ENCODE measurements at regions not wholly inside any gene's neighbourhood (a gene's known extent, or its start where the extent isn't known, plus 50 kb on each side); places are given as distances from the start of the nearest gene placed in this dataset.

- Histone ChIP-seq H2BK20ac (ENCODE audit: low read depth, low read length, poor library complexity, severe bottlenecking) (no peak overlapping the region), H3K9ac (ENCODE audit: extremely low read depth, insufficient read length, low read length) (no peak overlapping the region), H2BK5ac (ENCODE audit: insufficient read length, low read length) (no peak overlapping the region), H3K4ac (ENCODE audit: low read depth, low read length) (no peak overlapping the region), H3K23me2 (ENCODE audit: insufficient read length, low read depth, low read length, poor library complexity, severe bottlenecking) (no peaks in the 10 kb centered on the region), H3K27ac (ENCODE audit: insufficient read length, low read depth, low read length) (no peak overlapping the region), H4K8ac (replicated peaks; ENCODE audit: insufficient read length, low read depth, low read length) (no peak overlapping the region), H2AFZ (ENCODE audit: low read length) (no peak overlapping the region), H2AK5ac (ENCODE audit: insufficient read length, low read length) (no peak overlapping the region), H3K14ac (ENCODE audit: insufficient read depth, low read length) (no peak overlapping the region), H2BK12ac (ENCODE audit: insufficient read length, low read depth, low read length) (no peak overlapping the region), H3K18ac (ENCODE audit: insufficient read length, low read depth, low read length) (no peak overlapping the region), H2BK120ac (ENCODE audit: low read depth, low read length, poor library complexity, severe bottlenecking) (no peak overlapping the region), H3K27me3 (ENCODE audit: insufficient read depth, low read length) (no peaks in the 10 kb centered on the region), H3K9me3 (ENCODE audit: control insufficient read depth, low read depth, low read length) (peaks cover 4% of the 10 kb centered on the region), H3K4me1 (ENCODE audit: insufficient read depth, low read length) (no peaks in the 10 kb centered on the region), H3K56ac (ENCODE audit: insufficient read length, low read depth, low read length) (no peak overlapping the region), H4K5ac (ENCODE audit: insufficient read length, low read depth, low read length) (no peak overlapping the region), H4K20me1 (ENCODE audit: control insufficient read depth, insufficient read depth, insufficient read length) (no peaks in the 10 kb centered on the region), H3K23ac (ENCODE audit: insufficient read length, low read depth, low read length) (no peak overlapping the region), H3T11ph (ENCODE audit: low read length) (no peak overlapping the region), H4K91ac (ENCODE audit: insufficient read length, low read depth, low read length) (no peak overlapping the region), H3K4me2 (ENCODE audit: insufficient read depth, insufficient read length, low read length) (no peak overlapping the region), H3K79me2 (ENCODE audit: insufficient read depth, low read length) (no peaks in the 10 kb centered on the region), H2BK15ac (ENCODE audit: low read depth, low read length) (no peak overlapping the region), H3K79me1 (ENCODE audit: insufficient read depth, low read depth, low read length, poor library complexity, severe bottlenecking) (no peaks in the 10 kb centered on the region)
- no peak for TF ChIP-seq CTCF (conservative IDR thresholded peaks at IDR 0.05)
- DNase-seq = no peak
- no peak overlapping the region for H3K4me3 Mint-ChIP-seq
- H3K27me3 Mint-ChIP-seq (ENCODE audit: low read depth) = 0 out of 2 replicates have a peak, but pooled peaks cover 2% of the 10 kb centered on the region
- H3K9me3 Mint-ChIP-seq = peaks cover 3 to 22% of the 10 kb centered on the region in 2 experiments; a peak in 4 of 5 replicates
- H3K27ac Mint-ChIP-seq = no peak overlapping the region
- peaks cover 2 to 4% of the 10 kb centered on the region in 2 experiments; a peak in 3 of 4 replicates for H3K4me1 Mint-ChIP-seq
- peaks cover 0 to 9% (median 7%) of the 10 kb centered on the region in 3 experiments; a peak in 4 of 7 replicates for H3K36me3 Mint-ChIP-seq (ENCODE audit: insufficient read depth in 1 of 3, low read depth in 3 of 3)
- WGBS (ENCODE audit: extremely low coverage, insufficient read length, low lambda C conversion rate) = 100% methylated on average over 1 of the region's 8 CpGs
Measured at GRCh38 chr7:42572056-42572455, 335.0 kb upstream of the GLI3 start.
